ENCODE measurements at regions not wholly inside any gene's neighbourhood (a gene's known extent, or its start where the extent isn't known, plus 50 kb on each side); places are given as distances from the start of the nearest gene placed in this dataset.
"Not testable (repeated sequence)": the region's sequence is repeated elsewhere in the genome, so short reads cannot be mapped to it uniquely, and the experiment has no call there.

DNA sequence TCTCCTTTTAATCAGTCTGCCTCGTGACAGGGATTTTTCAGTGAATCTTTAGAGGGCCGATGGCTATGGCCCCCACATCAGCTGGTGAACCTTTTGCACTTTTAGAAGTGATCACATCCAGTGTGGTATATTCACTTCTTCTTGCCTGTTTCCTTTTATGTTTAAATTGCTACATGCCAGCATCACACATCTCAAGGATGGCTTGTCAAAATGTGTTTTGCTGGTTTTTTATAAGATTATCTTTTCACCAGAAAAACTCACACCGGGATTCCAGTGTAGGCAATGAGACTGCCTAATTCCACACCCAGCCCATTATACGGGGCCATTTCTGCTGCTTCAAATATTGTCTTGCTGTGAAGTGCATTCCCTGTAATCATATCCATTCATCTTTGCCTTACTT, 1151.7 kb upstream of the ADGRL4 start:
- TF ChIP-seq, protein P1, sequence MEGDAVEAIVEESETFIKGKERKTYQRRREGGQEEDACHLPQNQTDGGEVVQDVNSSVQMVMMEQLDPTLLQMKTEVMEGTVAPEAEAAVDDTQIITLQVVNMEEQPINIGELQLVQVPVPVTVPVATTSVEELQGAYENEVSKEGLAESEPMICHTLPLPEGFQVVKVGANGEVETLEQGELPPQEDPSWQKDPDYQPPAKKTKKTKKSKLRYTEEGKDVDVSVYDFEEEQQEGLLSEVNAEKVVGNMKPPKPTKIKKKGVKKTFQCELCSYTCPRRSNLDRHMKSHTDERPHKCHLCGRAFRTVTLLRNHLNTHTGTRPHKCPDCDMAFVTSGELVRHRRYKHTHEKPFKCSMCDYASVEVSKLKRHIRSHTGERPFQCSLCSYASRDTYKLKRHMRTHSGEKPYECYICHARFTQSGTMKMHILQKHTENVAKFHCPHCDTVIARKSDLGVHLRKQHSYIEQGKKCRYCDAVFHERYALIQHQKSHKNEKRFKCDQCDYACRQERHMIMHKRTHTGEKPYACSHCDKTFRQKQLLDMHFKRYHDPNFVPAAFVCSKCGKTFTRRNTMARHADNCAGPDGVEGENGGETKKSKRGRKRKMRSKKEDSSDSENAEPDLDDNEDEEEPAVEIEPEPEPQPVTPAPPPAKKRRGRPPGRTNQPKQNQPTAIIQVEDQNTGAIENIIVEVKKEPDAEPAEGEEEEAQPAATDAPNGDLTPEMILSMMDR (conservative IDR thresholded peaks at IDR 0.05; ENCODE audit: low read depth, low read length), result no peak
- DNase-seq (ENCODE audit: low read depth), result no peak
- H3K4me3 ChIP-seq (ENCODE audit: low read depth, low read length), result no peak overlapping the region

GRCh38 chr1:80155371-80155770, 1148.8 kb upstream of the ADGRL4 start:
- TF ChIP-seq, protein P1 (conservative IDR thresholded peaks at IDR 0.05; ENCODE audit: low read depth, low read length), result peak; percentile 61
- no peak overlapping the region for H3K4me3 ChIP-seq (ENCODE audit: low read depth, low read length)
- no peak for DNase-seq (ENCODE audit: low read depth)

DNA sequence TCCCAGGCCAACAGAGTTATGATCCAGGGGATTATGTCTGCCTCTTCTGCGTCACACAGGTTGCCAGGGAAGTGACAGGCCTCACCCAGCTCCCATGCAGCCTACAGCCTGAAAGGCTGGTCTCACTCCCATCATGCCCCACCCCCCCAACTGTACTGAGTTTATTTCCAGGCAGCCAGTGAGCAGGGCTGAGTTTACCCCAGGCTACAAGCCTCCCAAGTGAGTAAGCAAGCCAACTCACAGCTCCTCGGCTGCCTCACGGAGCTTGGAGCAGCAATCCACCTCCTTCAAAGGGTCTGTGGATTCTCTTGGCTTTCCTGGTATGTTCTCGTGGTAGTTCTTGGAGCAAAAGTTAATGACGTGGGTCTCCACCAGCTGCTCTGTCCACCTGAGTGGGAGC, 1147.6 kb upstream of the ADGRL4 start:
- TF ChIP-seq, protein P1 (conservative IDR thresholded peaks at IDR 0.05; ENCODE audit: low read depth, low read length), result no peak
- no peak for DNase-seq (ENCODE audit: low read depth)
- H3K4me3 ChIP-seq (ENCODE audit: low read depth, low read length), result no peak overlapping the region

GRCh38 chr1:80153762-80154161, 1147.2 kb upstream of the ADGRL4 start:
- DNase-seq (ENCODE audit: low read depth), result no peak
- TF ChIP-seq, protein P1 (conservative IDR thresholded peaks at IDR 0.05; ENCODE audit: low read depth, low read length), result no peak
- no peak overlapping the region for H3K4me3 ChIP-seq (ENCODE audit: low read depth, low read length)

DNA sequence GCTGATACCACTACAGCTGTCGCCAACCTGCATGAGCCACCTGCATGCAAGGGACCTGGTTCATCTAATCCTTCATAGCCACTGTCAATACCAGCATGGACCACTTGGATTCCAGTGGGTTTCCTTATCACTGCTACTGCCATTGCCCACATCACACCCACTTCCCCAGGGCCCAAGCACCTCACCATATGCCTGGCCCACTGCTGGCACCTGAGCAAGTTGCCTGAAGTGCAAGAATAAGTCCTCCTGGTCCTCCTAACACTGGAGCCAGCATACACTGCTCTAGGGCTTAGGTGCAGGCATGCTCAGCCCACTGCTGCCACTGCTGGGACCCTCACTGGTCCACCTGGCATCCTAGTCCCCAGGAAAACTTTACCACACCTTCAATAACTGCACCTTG, 1136.8 kb upstream of the ADGRL4 start:
- DNase-seq (ENCODE audit: low read depth), result no peak
- TF ChIP-seq, protein P1 (conservative IDR thresholded peaks at IDR 0.05; ENCODE audit: low read depth, low read length), result no peak
- H3K4me3 ChIP-seq (ENCODE audit: low read depth, low read length), result no peak overlapping the region

DNA sequence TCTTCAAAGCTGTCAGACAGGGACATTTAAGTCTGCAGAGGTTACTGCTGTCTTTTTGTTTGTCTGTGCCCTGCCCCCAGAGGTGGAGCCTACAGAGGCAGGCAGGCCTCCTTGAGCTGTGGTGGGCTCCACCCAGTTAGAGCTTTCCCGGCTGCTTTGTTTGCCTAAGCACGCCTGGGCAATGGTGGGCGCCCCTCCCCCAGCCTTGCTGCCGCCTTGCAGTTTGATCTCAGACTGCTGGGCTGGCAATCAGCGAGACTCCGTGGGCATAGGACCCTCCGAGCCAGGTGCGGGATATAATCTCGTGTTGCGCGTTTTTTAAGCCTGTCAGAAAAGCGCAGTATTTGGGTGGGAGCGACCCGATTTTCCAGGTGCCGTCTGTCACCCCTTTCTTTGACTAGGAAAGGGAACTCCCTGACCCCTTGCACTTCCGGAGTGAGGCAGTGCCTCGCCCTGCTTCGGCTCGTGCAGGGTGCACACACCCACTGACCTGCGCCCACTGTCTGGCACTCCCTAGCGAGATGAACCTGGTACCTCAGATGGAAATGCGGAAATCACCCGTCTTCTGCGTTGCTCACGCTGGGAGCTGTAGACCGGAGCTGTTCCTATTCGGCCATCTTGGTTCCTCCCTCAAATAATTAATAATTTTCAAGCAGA, 1131.5 kb upstream of the ADGRL4 start:
- DNase-seq (ENCODE audit: low read depth); H3K4me3 ChIP-seq (ENCODE audit: low read depth, low read length): not testable (repeated sequence)

DNA sequence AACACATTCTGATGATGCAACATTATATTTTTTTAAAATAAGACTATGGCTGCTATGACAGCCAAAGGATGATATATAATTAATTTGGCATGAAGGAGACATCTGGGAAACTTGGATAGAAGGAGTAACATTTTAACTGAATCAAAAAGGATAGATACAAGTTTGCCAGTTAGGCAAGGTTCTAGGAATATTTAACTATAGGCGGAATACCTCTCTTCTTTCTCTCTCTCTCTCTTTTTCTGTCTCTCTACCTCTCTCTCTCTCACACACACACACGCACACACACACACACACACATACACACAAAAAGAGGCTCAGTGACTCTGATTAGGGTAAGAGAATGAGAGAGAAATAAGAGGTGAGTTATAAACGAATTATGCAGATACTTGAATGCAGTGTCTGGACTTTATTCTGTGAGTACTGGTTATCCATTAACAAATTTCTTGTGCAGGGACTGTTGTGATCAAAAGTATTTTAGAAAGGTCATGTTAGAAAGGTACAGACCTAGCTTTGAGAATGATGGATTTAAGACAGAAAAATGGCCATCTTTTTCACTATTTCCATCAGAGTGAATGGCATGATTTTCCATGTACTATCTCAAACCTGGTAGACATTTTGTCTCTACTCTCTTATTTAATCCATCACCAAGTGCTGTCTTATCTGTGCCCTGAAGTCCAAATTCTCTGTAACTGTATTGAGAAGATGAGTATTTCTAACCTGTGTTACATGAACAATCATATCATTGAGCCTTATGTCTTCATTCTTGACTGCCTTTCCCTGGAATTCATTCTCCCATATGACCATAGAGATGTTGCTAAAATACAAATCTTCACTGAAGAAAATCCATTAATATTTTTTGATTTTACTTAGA, 1106.9 kb upstream of the ADGRL4 start:
- TF ChIP-seq, protein P1 (conservative IDR thresholded peaks at IDR 0.05; ENCODE audit: low read depth, low read length), result no peak
- DNase-seq (ENCODE audit: low read depth), result peak; percentile 30
- H3K4me3 ChIP-seq (ENCODE audit: low read depth, low read length), result no peak overlapping the region

Data from epithelial cell of proximal tubule (primary cell).